ENCODE measurements at regions not wholly inside any gene's neighbourhood (a gene's known extent, or its start where the extent isn't known, plus 50 kb on each side); places are given as distances from the start of the nearest gene placed in this dataset.

- no peak for TF ChIP-seq L3MBTL2 (conservative IDR thresholded peaks at IDR 0.05)
- TF ChIP-seq FOXM1 (IDR thresholded peaks at IDR 0.05; ENCODE audit: borderline replicate concordance) = no peak
- no peak for TF ChIP-seq SP1 (IDR thresholded peaks at IDR 0.05)
- TF ChIP-seq TARDBP (IDR thresholded peaks at IDR 0.05) = no peak
- TF ChIP-seq HDGF (IDR thresholded peaks at IDR 0.05; ENCODE audit: borderline replicate concordance) = no peak
- no peak for TF ChIP-seq FOXA1 (IDR thresholded peaks at IDR 0.05)
- no peak for TF ChIP-seq SUZ12 (IDR thresholded peaks at IDR 0.05)
- no peak for TF ChIP-seq FOXK2 (IDR thresholded peaks at IDR 0.05)
- no peak for TF ChIP-seq ZNF384 (IDR thresholded peaks at IDR 0.05)
- TF ChIP-seq ELF4 (IDR thresholded peaks at IDR 0.05) = no peak
- TF ChIP-seq NFRKB (IDR thresholded peaks at IDR 0.05) = no peak
- no peak for TF ChIP-seq PKNOX1 (IDR thresholded peaks at IDR 0.05)
- no peak for TF ChIP-seq ARNT (IDR thresholded peaks at IDR 0.05)
- no peak for TF ChIP-seq CTBP1 (IDR thresholded peaks at IDR 0.05; ENCODE audit: borderline replicate concordance)
These were observed 266.3 kb downstream of the MREG start for GRCh38 chr2:215746887-215747615.

All from HEK293T (cell line).